ENCODE measurements at regions not wholly inside any gene's neighbourhood (a gene's known extent, or its start where the extent isn't known, plus 50 kb on each side); places are given as distances from the start of the nearest gene placed in this dataset.

- TF ChIP-seq CTCF (conservative IDR thresholded peaks at IDR 0.05) = no peak
- no peak for TF ChIP-seq ZFX (IDR thresholded peaks at IDR 0.05)
- no peak overlapping the region for H3K27ac ChIP-seq
Observed at GRCh38 chr20:48541581-48542071, 286.2 kb downstream of the PREX1 start.

- TF ChIP-seq CTCF (conservative IDR thresholded peaks at IDR 0.05) = no peak
- no peak for TF ChIP-seq ZFX (IDR thresholded peaks at IDR 0.05)
Observed at GRCh38 chr20:48538856-48539255, 288.9 kb downstream of the PREX1 start.

GRCh38 chr20:48538058-48538825 is 289.6 kb downstream of the PREX1 start:
- H3K27ac ChIP-seq = no peak overlapping the region
- TF ChIP-seq ZFX (IDR thresholded peaks at IDR 0.05) = no peak
- no peak for TF ChIP-seq CTCF (conservative IDR thresholded peaks at IDR 0.05)

More at GRCh38 chr20:48538856-48539255, 288.9 kb downstream of the PREX1 start:
- no peak overlapping the region for H3K27ac ChIP-seq

GRCh38 chr20:48536206-48536605 is 291.6 kb downstream of the PREX1 start:
- TF ChIP-seq CTCF (conservative IDR thresholded peaks at IDR 0.05) = no peak
- no peak for TF ChIP-seq ZFX (IDR thresholded peaks at IDR 0.05)
- no peak overlapping the region for H3K27ac ChIP-seq

- H3K27ac ChIP-seq = no peak overlapping the region
- no peak for TF ChIP-seq CTCF (conservative IDR thresholded peaks at IDR 0.05)
- TF ChIP-seq ZFX (IDR thresholded peaks at IDR 0.05) = no peak
Observed at GRCh38 chr20:48535556-48535955, 292.2 kb downstream of the PREX1 start.

- no peak overlapping the region for H3K27ac ChIP-seq
- TF ChIP-seq CTCF (conservative IDR thresholded peaks at IDR 0.05) (no peak), ZFX (IDR thresholded peaks at IDR 0.05) (no peak)
Observed at GRCh38 chr20:48532028-48532427, 295.8 kb downstream of the PREX1 start.

- TF ChIP-seq CTCF (conservative IDR thresholded peaks at IDR 0.05) (no peak), ZFX (IDR thresholded peaks at IDR 0.05) (no peak)
- no peak overlapping the region for H3K27ac ChIP-seq
Observed at GRCh38 chr20:48531505-48531904, 296.3 kb downstream of the PREX1 start.

Measured in C4-2B (cell line).